Epithelial cell of proximal tubule (primary cell): ENCODE measurements at regions not wholly inside any gene's neighbourhood (a gene's known extent, or its start where the extent isn't known, plus 50 kb on each side); places are given as distances from the start of the nearest gene placed in this dataset.

Experiments used
- DNase-seq: peaks from one replicate; pipeline ENCODE4 v3.0.0-alpha.2; 2011; ENCODE audit warnings: low read depth
- H3K4me3 ChIP-seq: 2 replicates; pipeline ENCODE4 v1.5.1; 2011; ENCODE audit warnings: low read depth, mild to moderate bottlenecking, low read length
- TF ChIP-seq, protein P1 (sequence below): conservative IDR thresholded peaks from 2 replicates; pipeline ENCODE4 v1.5.1; 2012; ENCODE audit warnings: low read depth, mild to moderate bottlenecking, low read length

DNA sequence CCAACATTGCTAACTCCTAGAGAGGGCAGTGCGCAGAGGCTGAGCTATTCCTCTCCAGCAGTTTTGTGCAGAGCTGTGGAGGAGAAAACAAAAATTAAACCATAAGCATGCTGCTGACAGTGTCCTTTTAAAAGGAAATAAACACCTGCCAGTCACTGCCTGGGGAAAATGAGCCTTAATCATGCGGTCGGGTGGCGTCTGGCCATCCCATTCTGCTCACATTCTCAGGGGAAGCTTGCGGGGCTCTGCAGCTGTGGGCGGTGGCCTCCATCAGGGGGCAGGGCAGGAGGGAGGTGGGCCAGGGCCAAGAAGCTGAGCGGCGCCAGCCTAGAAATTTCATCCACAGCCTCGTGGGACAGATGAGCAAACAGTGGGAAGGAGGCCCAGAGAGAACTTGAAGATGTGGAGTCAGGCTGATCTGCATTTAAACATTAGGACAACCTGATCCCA is 71.0 kb upstream of the TP53I11 start:
- TF ChIP-seq, protein P1, sequence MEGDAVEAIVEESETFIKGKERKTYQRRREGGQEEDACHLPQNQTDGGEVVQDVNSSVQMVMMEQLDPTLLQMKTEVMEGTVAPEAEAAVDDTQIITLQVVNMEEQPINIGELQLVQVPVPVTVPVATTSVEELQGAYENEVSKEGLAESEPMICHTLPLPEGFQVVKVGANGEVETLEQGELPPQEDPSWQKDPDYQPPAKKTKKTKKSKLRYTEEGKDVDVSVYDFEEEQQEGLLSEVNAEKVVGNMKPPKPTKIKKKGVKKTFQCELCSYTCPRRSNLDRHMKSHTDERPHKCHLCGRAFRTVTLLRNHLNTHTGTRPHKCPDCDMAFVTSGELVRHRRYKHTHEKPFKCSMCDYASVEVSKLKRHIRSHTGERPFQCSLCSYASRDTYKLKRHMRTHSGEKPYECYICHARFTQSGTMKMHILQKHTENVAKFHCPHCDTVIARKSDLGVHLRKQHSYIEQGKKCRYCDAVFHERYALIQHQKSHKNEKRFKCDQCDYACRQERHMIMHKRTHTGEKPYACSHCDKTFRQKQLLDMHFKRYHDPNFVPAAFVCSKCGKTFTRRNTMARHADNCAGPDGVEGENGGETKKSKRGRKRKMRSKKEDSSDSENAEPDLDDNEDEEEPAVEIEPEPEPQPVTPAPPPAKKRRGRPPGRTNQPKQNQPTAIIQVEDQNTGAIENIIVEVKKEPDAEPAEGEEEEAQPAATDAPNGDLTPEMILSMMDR = no peak
- no peak overlapping the region for H3K4me3 ChIP-seq
- DNase-seq = no peak

- TF ChIP-seq, protein P1 = no peak
- peak; percentile 3 for DNase-seq
- no peak overlapping the region for H3K4me3 ChIP-seq
Observed at GRCh38 chr11:45022294-45023064, 71.8 kb upstream of the TP53I11 start.

- no peak overlapping the region for H3K4me3 ChIP-seq
- TF ChIP-seq, protein P1 = no peak
- no peak for DNase-seq
Observed at GRCh38 chr11:45023065-45023365, 72.3 kb upstream of the TP53I11 start.

- TF ChIP-seq, protein P1 = no peak
- no peak for DNase-seq
- no peak overlapping the region for H3K4me3 ChIP-seq
Observed at GRCh38 chr11:45024316-45024715, 73.6 kb upstream of the TP53I11 start.

DNA sequence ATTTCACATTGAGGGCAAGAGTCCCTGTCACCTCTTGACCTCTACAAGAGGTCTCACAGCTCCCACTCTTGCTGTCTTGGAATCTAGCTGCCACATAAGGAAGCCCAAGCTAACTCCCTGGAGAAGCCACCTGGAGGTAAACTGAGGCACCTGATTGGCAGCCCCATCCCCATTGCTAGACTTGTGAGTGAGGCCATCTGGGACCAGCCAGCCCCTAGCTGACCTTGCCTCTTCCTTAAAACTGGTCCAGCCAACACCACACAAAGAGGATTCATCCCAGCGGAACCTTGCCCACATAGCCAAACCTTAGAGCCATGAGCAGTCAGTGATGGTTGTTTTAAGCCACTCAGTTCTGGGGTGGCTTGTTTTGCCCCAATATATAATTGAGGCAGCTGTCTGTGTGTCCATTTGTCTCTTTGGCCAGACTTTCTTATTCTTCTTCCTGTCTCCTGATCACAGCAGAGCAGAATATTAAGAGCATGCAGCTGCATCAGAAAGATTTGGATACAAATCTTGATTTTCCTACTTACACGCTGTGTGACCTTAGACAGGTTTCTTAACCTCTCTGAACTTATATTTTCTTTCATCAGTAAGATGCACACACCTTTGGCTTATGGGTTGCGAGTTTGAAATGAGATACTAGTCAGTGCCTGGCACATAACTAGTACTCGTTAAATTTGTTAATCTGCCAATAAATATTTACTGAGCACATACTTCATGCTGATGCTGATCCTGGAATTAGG is 74.3 kb upstream of the TP53I11 start:
- DNase-seq = no peak
- no peak overlapping the region for H3K4me3 ChIP-seq
- TF ChIP-seq, protein P1 = no peak

GRCh38 chr11:45025716-45026492 is 75.2 kb upstream of the TP53I11 start:
- no peak for DNase-seq
- TF ChIP-seq, protein P1 = no peak
- no peak overlapping the region for H3K4me3 ChIP-seq
